OCI-LY3 (cell line): ENCODE measurements at regions not wholly inside any gene's neighbourhood (a gene's known extent, or its start where the extent isn't known, plus 50 kb on each side); places are given as distances from the start of the nearest gene placed in this dataset.

Experiments used
- H2AFZ ChIP-seq: fragments of 200-600, 300-600 bp; shearing (Covaris generic); 2 replicates; pipeline ENCODE4 v1.6.0; 2014; ENCODE audit warnings: antibody characterized with exemption, low read depth, low read length
- H3K27ac ChIP-seq: fragments of 200-600, 300-600 bp; sonication (generic); 2 replicates; pipeline ENCODE4 v1.5.1; 2014; ENCODE audit warnings: mild to moderate bottlenecking, low read length, moderate library complexity, mixed read lengths
- H3K27me3 ChIP-seq: fragments of 200-600, 300-600 bp; sonication (generic); 2 replicates; pipeline ENCODE4 v1.6.1; 2014; ENCODE audit warnings: low read depth, low read length, mixed read lengths
- H3K36me3 ChIP-seq: fragments of 200-600, 300-600 bp; sonication (generic); replicated peaks from 2 replicates; pipeline ENCODE3; 2014; ENCODE audit warnings: low read depth, low read length, mixed read lengths
- H3K4me1 ChIP-seq: fragments of 300-600, 200-600 bp; sonication (generic); 2 replicates; pipeline ENCODE4 v1.6.1; 2014; ENCODE audit warnings: low read length, mixed read lengths
- H3K4me2 ChIP-seq: fragments of 200-600, 300-600 bp; sonication (generic); 2 replicates; pipeline ENCODE4 v1.6.1; 2014; ENCODE audit warnings: low read length, mixed read lengths
- H3K4me3 ChIP-seq: fragments of 300-600, 200-600 bp; sonication (generic); 2 replicates; pipeline ENCODE4 v1.5.1; 2014; ENCODE audit warnings: antibody characterized with exemption, mild to moderate bottlenecking, low read length, moderate library complexity
- H3K79me2 ChIP-seq: fragments of 300-600, 200-600 bp; shearing (Covaris generic); 2 replicates; pipeline ENCODE4 v1.6.1; 2014; ENCODE audit warnings: mild to moderate bottlenecking, low read length, mixed read lengths
- H3K9ac ChIP-seq: fragments of 300-600, 200-600 bp; shearing (Covaris generic); 2 replicates; pipeline ENCODE4 v1.6.0; 2014; ENCODE audit warnings: mild to moderate bottlenecking, low read length, moderate library complexity
- H3K9me3 ChIP-seq: fragments of 200-600, 300-600 bp; shearing (Covaris generic); 2 replicates; pipeline ENCODE4 v1.6.1; 2014; ENCODE audit warnings: low read length, mixed read lengths; ENCODE audit not compliant: insufficient read depth
- H4K20me1 ChIP-seq: fragments of 200-600, 300-600 bp; sonication (generic); 2 replicates; pipeline ENCODE4 v1.6.1; 2016; ENCODE audit warnings: low read length, mixed read lengths; ENCODE audit not compliant: insufficient read depth
- EZH2phosphoT487 ChIP-seq: fragments of 200-600 bp; shearing (Covaris generic); IDR thresholded peaks from 2 replicates; pipeline ENCODE4 v1.6.1; 2018; ENCODE audit warnings: antibody characterized with exemption, mixed run types, low read depth
- TF ChIP-seq, protein P1 (sequence below): fragments of 200-600, 300-600 bp; sonication (generic); IDR thresholded peaks from 2 replicates; pipeline ENCODE4 v1.5.1; 2014; ENCODE audit warnings: antibody characterized with exemption, low read length, low read depth

DNA sequence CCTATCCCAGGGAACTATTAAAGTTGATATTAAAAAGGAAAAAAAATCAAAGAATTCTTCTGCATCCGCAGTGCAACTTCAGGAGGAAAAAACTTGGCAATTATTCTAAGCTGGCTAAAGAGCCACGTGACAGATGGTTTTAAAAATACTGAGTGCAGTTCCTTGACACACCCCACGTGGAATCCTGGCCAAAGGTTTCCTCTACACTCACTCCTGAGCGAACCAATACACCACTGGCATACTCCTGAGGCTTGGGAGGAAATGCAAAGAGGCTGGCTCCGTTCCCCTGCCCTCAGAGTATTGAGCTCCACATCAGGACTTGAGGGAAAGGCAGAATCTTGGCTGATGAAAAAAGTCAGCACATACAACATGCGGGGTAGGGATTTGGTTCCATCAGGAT lies 133.8 kb upstream of the ATP6AP2 start:
- Histone ChIP-seq H3K27ac (no peak overlapping the region), H2AFZ (no peak overlapping the region), H3K9me3 (no peaks in the 10 kb centered on the region), H3K4me2 (no peak overlapping the region), H3K27me3 (no peaks in the 10 kb centered on the region), H4K20me1 (no peaks in the 10 kb centered on the region), H3K79me2 (no peaks in the 10 kb centered on the region), H3K36me3 (no peaks in the 10 kb centered on the region), H3K9ac (no peak overlapping the region), H3K4me1 (no peaks in the 10 kb centered on the region), H3K4me3 (no peak overlapping the region)
- TF ChIP-seq, protein P1, sequence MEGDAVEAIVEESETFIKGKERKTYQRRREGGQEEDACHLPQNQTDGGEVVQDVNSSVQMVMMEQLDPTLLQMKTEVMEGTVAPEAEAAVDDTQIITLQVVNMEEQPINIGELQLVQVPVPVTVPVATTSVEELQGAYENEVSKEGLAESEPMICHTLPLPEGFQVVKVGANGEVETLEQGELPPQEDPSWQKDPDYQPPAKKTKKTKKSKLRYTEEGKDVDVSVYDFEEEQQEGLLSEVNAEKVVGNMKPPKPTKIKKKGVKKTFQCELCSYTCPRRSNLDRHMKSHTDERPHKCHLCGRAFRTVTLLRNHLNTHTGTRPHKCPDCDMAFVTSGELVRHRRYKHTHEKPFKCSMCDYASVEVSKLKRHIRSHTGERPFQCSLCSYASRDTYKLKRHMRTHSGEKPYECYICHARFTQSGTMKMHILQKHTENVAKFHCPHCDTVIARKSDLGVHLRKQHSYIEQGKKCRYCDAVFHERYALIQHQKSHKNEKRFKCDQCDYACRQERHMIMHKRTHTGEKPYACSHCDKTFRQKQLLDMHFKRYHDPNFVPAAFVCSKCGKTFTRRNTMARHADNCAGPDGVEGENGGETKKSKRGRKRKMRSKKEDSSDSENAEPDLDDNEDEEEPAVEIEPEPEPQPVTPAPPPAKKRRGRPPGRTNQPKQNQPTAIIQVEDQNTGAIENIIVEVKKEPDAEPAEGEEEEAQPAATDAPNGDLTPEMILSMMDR: no peak
- TF ChIP-seq EZH2phosphoT487: no peak

DNA sequence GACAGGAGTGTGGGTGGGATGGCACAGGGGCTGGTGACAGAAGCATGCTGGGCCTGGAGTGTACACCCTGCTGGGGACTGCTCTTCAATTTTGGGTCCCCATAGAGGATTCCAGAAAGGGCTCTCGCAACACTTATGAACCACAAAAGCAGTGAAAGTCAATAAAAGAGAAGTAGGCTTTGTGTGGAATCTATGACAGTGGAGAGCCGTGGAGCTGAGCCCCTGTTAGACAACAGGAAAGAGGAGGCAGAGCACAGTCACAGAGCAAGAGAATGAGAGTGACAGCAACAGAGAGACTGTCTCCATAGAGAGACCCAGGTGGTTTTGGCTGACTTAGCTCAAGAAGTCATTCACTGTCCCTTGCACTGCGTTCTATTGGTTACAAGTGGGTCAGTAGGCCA lies 135.1 kb upstream of the ATP6AP2 start:
- Histone ChIP-seq H4K20me1 (no peaks in the 10 kb centered on the region), H3K27ac (no peak overlapping the region), H2AFZ (no peak overlapping the region), H3K27me3 (no peaks in the 10 kb centered on the region), H3K9ac (no peak overlapping the region), H3K4me2 (no peak overlapping the region), H3K4me3 (no peak overlapping the region), H3K9me3 (no peaks in the 10 kb centered on the region), H3K79me2 (no peaks in the 10 kb centered on the region), H3K36me3 (no peaks in the 10 kb centered on the region), H3K4me1 (no peaks in the 10 kb centered on the region)
- no peak for TF ChIP-seq EZH2phosphoT487
- TF ChIP-seq, protein P1: no peak

DNA sequence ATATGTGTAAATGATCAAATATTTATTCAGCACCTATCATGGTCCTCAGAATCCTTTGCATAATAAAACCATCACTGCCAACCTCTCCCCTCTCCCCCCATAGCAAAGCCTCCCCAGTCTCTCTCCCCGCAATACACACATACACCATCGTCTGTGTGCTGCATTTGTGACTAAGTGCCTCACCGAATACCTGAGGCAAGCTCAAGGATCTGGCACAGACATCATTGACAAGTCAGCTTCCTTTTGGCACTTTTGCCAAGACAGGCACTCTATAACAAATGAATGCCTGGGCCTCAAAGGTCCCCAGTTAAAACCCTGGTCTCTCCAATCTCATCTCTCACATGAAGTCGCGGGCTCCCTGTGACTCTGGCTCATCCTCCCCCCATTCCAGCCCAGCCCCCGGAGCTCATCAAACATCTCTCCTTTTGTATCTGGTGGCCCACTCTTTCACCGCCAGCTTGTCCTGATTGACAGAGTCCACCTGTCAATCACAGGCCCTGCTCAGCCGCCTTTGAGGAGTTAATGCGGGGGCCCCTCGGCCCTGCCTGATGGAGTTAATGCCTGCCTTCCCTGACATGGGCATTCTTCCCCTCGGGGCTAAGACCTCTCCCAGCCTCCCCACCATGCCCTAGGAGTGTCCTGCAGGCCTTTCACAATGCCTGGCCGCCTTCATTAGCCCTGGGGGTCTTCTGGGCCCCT lies 135.8 kb upstream of the ATP6AP2 start:
- Histone ChIP-seq H3K4me3 (no peak overlapping the region), H3K27me3 (no peaks in the 10 kb centered on the region), H2AFZ (no peak overlapping the region), H3K9ac (no peak overlapping the region), H3K9me3 (no peaks in the 10 kb centered on the region), H3K36me3 (no peaks in the 10 kb centered on the region), H3K27ac (no peak overlapping the region), H3K4me1 (no peaks in the 10 kb centered on the region), H3K79me2 (no peaks in the 10 kb centered on the region), H3K4me2 (no peak overlapping the region), H4K20me1 (no peaks in the 10 kb centered on the region)
- TF ChIP-seq, protein P1: no peak
- TF ChIP-seq EZH2phosphoT487: no peak

DNA sequence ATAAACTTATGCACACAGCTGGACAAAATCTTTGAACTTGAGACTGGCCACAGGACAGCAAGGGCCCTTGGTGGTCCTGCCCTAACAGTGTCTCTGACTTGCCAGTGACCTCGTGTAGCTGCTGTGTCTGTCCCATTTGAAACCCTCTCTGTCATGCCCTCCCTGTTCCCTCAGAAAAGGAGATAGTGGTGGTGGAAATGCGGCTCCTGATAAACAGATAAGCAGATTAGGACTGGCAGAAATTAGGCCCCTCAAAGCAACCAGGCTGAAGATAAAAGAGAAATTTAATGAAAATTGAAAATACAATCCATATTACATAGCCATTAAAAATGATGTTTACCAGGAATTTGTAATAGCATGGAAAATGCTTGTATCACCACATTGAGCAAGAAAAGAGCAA lies 136.6 kb upstream of the ATP6AP2 start:
- Histone ChIP-seq H3K9me3 (no peaks in the 10 kb centered on the region), H3K79me2 (no peaks in the 10 kb centered on the region), H2AFZ (no peak overlapping the region), H3K36me3 (no peaks in the 10 kb centered on the region), H3K4me2 (no peak overlapping the region), H4K20me1 (no peaks in the 10 kb centered on the region), H3K4me3 (no peak overlapping the region), H3K9ac (no peak overlapping the region), H3K27ac (no peak overlapping the region), H3K4me1 (no peaks in the 10 kb centered on the region), H3K27me3 (no peaks in the 10 kb centered on the region)
- TF ChIP-seq, protein P1: no peak
- TF ChIP-seq EZH2phosphoT487: no peak
